Stimulated activated naive CD8-positive, alpha-beta T cell treated with anti-CD3 and anti-CD28 coated beads, Interleukin-15, amount 100 ng/mL, for 72 hours (primary cell): ENCODE measurements at regions not wholly inside any gene's neighbourhood (a gene's known extent, or its start where the extent isn't known, plus 50 kb on each side); places are given as distances from the start of the nearest gene placed in this dataset.
"Not testable (repeated sequence)": the region's sequence is repeated elsewhere in the genome, so short reads cannot be mapped to it uniquely, and the experiment has no call there.

Source experiments
- ATAC-seq: fragments of 150-1000 bp; cut with Tn5 transposase; 2 replicates; pipeline ENCODE4 v1.10.0; 2021; ENCODE audit warnings: mild to moderate bottlenecking, moderate library complexity
- DNase-seq, 2 donors: peaks; one replicate each; pipeline ENCODE4 v3.0.0; 2021 to 2022
- H3K27ac Mint-ChIP-seq, 2 donors: one replicate each; pipeline ENCODE4 v1.8.0; 2022; ENCODE audit warnings: mild to moderate bottlenecking in 2 of 2, mixed read lengths in 2 of 2, moderate library complexity in 2 of 2
- H3K27me3 Mint-ChIP-seq: one replicate; pipeline ENCODE4 v1.8.0; 2022; ENCODE audit warnings: mixed read lengths
- H3K4me1 Mint-ChIP-seq: one replicate; pipeline ENCODE4 v1.8.0; 2022; ENCODE audit warnings: mild to moderate bottlenecking, mixed read lengths
- H3K4me3 Mint-ChIP-seq, 2 donors: one replicate each; pipeline ENCODE4 v1.8.0; 2022; ENCODE audit warnings: mild to moderate bottlenecking in 2 of 2, mixed read lengths in 2 of 2, moderate library complexity in 1 of 2
- H3K9me3 Mint-ChIP-seq, 2 donors: one replicate each; pipeline ENCODE4 v1.8.0; 2022; ENCODE audit warnings: mixed read lengths in 2 of 2

DNA sequence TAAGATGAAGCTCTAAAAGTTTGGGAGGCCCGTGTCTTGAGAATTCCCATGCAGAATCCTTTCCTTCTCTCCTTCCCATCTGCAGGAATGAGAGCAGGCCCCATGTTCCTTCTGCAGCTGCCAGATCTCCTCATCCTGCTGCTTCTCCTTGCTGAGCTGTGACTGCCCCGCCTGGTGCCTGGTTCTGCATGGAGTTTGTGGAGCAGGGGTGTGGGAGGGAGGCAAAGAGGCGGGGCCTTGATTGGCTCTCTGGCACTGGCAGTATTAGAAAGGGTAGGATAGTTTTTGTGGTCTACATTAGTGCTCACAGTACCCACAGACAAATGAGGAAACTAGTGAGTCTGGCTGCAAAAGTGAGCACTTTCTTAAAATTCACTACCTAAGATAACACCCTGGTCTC is 91.1 kb upstream of the CLPB start:
- DNase-seq (no peak), ATAC-seq (no peak)
- Mint-ChIP-seq H3K9me3 (no peaks in the 10 kb centered on the region), H3K4me3 (no peak overlapping the region), H3K27me3 (no peaks in the 10 kb centered on the region), H3K4me1 (peaks cover 13% of the 10 kb centered on the region), H3K27ac (no peak overlapping the region)

DNA sequence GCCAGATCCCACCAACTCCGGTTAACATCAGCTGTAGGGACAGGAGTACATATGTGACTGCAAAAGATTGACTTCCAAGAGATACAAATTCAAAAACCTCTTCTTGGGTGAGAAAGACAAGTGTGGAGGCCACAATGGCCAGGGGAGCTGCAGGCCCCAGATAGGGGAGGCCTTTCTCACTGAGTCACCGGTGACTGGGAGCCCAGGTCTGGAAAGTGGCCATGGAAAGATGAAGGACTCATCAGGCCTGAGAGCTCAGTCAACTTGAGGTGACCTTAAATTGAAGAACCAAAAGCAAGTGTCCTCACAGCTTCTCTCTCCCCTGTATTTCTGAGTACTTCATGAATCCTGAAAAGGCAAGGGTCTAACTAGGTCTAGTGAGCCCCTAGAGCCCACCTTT is 90.4 kb upstream of the CLPB start:
- no peak for DNase-seq
- Mint-ChIP-seq H3K4me1 (peaks cover 21% of the 10 kb centered on the region), H3K4me3 (no peak overlapping the region), H3K27me3 (no peaks in the 10 kb centered on the region), H3K9me3 (no peaks in the 10 kb centered on the region), H3K27ac (no peak overlapping the region)
- ATAC-seq = no peak

GRCh38 chr11:72523991-72524390 is 89.7 kb upstream of the CLPB start:
- H3K27me3 Mint-ChIP-seq = no peaks in the 10 kb centered on the region
- H3K4me3 Mint-ChIP-seq = no peak overlapping the region
- ATAC-seq = no peak
- no peak for DNase-seq
- H3K9me3 Mint-ChIP-seq = no peaks in the 10 kb centered on the region
- peaks cover 27% of the 10 kb centered on the region for H3K4me1 Mint-ChIP-seq
- H3K27ac Mint-ChIP-seq = no peak overlapping the region

DNA sequence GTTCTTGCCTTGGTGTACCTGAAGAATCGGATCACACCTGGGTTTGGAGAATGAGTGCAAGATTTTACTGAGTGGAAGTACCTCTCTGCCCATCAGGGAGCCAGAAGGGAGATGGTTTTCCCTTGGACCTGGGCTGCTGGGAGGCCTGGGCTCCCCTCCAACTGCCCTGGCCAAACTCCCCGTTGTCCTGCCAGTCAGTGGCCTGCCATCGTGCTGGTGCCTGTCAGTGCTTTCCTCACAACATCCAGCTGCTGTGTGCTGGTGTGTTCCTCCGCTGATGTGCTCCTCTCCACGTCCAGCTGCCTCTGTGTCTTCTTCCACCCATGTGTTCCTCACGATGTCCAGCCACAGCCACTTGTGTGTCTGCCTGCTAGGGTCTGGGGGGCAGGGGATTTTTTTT is 87.9 kb upstream of the CLPB start:
- ATAC-seq (no peak), DNase-seq (no peak)
- Mint-ChIP-seq H3K4me1 (peaks cover 27% of the 10 kb centered on the region), H3K4me3 (no peak overlapping the region), H3K27me3 (no peaks in the 10 kb centered on the region), H3K9me3 (no peaks in the 10 kb centered on the region), H3K27ac (no peak overlapping the region)

- Mint-ChIP-seq H3K27me3 (no peaks in the 10 kb centered on the region), H3K4me3 (no peak overlapping the region), H3K4me1 (peaks cover 27% of the 10 kb centered on the region), H3K27ac (no peak overlapping the region), H3K9me3 (no peaks in the 10 kb centered on the region)
- ATAC-seq = no peak
- no peak for DNase-seq
Observed at GRCh38 chr11:72521664-72522063, 87.3 kb upstream of the CLPB start.

DNA sequence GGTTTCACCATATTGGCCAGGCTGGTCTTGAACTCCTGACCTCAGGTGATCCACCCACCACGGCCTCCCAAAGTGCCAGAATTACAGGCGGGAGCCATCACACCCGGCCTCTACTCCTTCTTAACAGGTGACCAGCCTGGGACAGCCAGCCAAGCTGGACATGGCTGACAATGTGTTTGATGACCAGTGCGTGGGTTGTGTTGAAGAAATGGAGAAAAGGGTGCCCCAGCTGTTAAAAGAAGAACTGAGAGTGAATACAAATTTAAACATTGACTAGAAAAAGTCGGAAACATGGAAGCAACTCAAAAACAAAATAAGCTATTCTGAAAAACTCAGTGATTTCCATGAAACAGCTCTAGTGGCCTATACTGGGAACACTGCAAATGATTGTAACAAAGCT is 86.5 kb upstream of the CLPB start:
- no peak for DNase-seq
- no peak for ATAC-seq
- Mint-ChIP-seq H3K4me3 (no peak overlapping the region), H3K4me1 (peaks cover 27% of the 10 kb centered on the region), H3K27ac (no peak overlapping the region), H3K27me3 (no peaks in the 10 kb centered on the region), H3K9me3 (no peaks in the 10 kb centered on the region)

- not testable (repeated sequence) for H3K9me3 Mint-ChIP-seq, H3K27me3 Mint-ChIP-seq
- peak in 1 of 2 donors; percentile 5 for DNase-seq
- Mint-ChIP-seq H3K27ac (peak overlapping the region; percentile 19 to 89), H3K4me3 (peak overlapping the region; percentile 63 to 73), H3K4me1 (peaks cover 27% of the 10 kb centered on the region)
- ATAC-seq = peak; percentile 89
Observed at GRCh38 chr11:72519882-72520281, 85.6 kb upstream of the CLPB start.

DNA sequence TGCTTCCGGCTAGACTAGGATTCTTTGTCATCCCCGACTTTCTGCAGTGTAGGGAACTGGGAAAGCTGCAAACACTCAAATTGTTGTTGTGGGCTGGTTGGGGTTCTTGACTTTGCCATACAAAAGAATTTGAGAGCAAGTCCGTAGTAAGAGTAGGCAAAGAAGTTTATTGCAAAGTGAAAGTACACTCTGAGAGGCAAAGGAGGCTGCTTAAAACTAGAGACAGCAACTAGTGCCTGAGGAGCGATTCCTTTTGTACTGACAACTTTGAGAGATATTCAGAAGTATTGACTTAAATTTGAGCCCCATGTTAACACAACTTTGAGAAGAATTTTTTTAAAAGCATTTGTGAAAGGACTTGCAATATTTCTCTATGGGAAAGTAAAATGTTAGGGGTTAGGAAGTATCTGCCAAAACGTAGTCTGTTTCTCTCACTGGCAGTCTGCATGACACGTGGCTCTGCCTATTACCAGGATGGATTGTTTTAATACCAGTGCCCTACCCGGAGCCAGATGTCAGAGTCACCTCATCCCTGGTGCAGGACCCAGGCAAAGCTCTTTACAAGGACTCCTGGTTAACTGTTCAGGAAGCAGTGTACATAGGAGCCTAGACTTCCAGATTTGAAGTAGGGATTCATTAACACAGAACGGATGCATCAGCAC is 85.0 kb upstream of the CLPB start:
- ATAC-seq = peak; percentile 68
- H3K9me3 Mint-ChIP-seq = no peaks in the 10 kb centered on the region
- DNase-seq = peak in 1 of 2 donors; percentile 7
- H3K27me3 Mint-ChIP-seq = no peaks in the 10 kb centered on the region
- H3K4me1 Mint-ChIP-seq = peaks cover 27% of the 10 kb centered on the region
- H3K27ac Mint-ChIP-seq = peak overlapping the region; percentile 19 to 89
- H3K4me3 Mint-ChIP-seq = peak overlapping the region; percentile 63 to 73

DNA sequence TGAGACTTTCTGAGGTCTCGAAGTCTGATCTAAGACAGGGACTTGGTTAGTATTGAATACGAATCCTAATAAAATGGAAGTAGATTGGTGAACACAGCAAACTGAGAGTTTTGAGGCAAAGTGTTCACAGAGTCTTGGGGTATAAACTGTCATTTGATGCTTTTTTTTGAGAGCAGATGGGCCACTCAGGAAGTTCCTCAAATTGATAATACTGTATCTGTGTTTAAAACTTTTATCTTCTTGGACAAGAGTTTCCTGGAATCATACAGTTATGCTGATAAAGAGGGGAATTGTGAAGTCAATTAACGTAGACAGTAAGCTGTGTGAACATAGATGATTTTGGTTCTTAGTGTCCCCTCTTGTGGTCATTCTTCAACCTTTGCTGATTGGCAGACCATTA is 80.0 kb upstream of the CLPB start:
- Mint-ChIP-seq H3K27me3 (no peaks in the 10 kb centered on the region), H3K27ac (no peak overlapping the region), H3K4me3 (no peak overlapping the region), H3K4me1 (peaks cover 3% of the 10 kb centered on the region), H3K9me3 (peaks cover 16 to 28% of the 10 kb centered on the region in 2 donors)
- ATAC-seq = no peak
- no peak for DNase-seq

- Mint-ChIP-seq H3K27ac (no peak overlapping the region), H3K4me3 (no peak overlapping the region), H3K9me3 (peaks cover 16 to 31% of the 10 kb centered on the region in 2 donors), H3K27me3 (no peaks in the 10 kb centered on the region), H3K4me1 (no peaks in the 10 kb centered on the region)
- ATAC-seq (no peak), DNase-seq (no peak)
Observed at GRCh38 chr11:72513411-72513810, 79.1 kb upstream of the CLPB start.

DNA sequence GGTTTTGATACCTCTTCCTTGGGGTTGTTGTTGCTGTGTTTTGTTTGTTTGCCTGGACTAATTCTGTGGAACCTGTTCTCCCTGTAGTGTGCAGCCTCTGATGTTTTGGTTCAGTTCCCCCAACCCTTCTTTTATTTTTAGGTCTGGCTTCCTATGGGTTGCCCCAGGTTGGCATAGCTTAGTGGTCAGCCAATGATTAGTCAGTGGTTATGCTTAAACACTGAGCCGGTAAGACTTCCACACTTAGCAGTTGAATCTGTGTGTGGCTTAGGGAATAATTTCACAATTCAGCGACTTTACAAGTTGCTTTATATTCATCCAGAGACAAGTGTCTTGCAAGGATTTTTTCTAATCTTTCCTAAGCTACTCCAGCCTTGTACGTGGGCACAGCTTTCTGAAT is 78.6 kb upstream of the CLPB start:
- H3K27me3 Mint-ChIP-seq = no peaks in the 10 kb centered on the region
- H3K9me3 Mint-ChIP-seq = peaks cover 16 to 35% of the 10 kb centered on the region in 2 donors
- ATAC-seq (no peak), DNase-seq (no peak)
- no peaks in the 10 kb centered on the region for H3K4me1 Mint-ChIP-seq
- H3K4me3 Mint-ChIP-seq = no peak overlapping the region
- H3K27ac Mint-ChIP-seq = no peak overlapping the region

- DNase-seq = no peak
- no peak for ATAC-seq
- Mint-ChIP-seq H3K27me3 (no peaks in the 10 kb centered on the region), H3K27ac (no peak overlapping the region), H3K9me3 (peaks cover 16 to 45% of the 10 kb centered on the region in 2 donors), H3K4me1 (no peaks in the 10 kb centered on the region), H3K4me3 (no peak overlapping the region)
Observed at GRCh38 chr11:72511393-72512047, 77.2 kb upstream of the CLPB start.

- DNase-seq (no peak), ATAC-seq (no peak)
- Mint-ChIP-seq H3K27ac (no peak overlapping the region), H3K9me3 (peaks cover 13 to 50% of the 10 kb centered on the region in 2 donors), H3K4me1 (no peaks in the 10 kb centered on the region), H3K27me3 (peaks cover 25% of the 10 kb centered on the region), H3K4me3 (no peak overlapping the region)
Observed at GRCh38 chr11:72507050-72507449, 72.7 kb upstream of the CLPB start.

DNA sequence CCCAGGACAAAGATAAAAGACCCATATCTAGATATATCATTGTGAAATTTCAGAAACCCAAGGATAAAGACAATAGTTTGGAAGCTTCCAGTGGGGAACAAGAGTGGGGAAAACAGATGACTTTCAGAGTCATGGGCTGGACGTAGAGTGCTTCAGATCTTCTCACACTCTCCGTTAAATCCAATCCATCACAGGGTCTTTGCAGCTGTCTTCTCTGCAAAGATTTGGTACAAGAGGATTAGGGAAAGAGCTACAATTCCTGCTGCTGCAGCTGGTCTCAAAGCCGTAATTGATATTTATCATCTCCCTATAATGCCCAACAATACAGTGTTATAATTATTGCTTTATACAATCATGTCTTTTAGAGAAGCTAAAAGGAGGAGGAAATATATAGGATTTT is 63.4 kb upstream of the CLPB start:
- no peak for DNase-seq
- no peak overlapping the region for H3K4me3 Mint-ChIP-seq
- H3K27me3 Mint-ChIP-seq = no peaks in the 10 kb centered on the region
- peaks cover 8% of the 10 kb centered on the region for H3K4me1 Mint-ChIP-seq
- peaks cover 9 to 12% of the 10 kb centered on the region in 2 donors for H3K9me3 Mint-ChIP-seq
- no peak for ATAC-seq
- H3K27ac Mint-ChIP-seq = no peak overlapping the region

GRCh38 chr11:72494109-72494429 is 59.7 kb upstream of the CLPB start:
- peaks cover 8% of the 10 kb centered on the region for H3K4me1 Mint-ChIP-seq
- H3K27me3 Mint-ChIP-seq = no peaks in the 10 kb centered on the region
- H3K27ac Mint-ChIP-seq = no peak overlapping the region
- no peak for DNase-seq
- no peak overlapping the region for H3K4me3 Mint-ChIP-seq
- ATAC-seq = no peak
- H3K9me3 Mint-ChIP-seq = peaks cover 0 to 4% of the 10 kb centered on the region in 2 donors

DNA sequence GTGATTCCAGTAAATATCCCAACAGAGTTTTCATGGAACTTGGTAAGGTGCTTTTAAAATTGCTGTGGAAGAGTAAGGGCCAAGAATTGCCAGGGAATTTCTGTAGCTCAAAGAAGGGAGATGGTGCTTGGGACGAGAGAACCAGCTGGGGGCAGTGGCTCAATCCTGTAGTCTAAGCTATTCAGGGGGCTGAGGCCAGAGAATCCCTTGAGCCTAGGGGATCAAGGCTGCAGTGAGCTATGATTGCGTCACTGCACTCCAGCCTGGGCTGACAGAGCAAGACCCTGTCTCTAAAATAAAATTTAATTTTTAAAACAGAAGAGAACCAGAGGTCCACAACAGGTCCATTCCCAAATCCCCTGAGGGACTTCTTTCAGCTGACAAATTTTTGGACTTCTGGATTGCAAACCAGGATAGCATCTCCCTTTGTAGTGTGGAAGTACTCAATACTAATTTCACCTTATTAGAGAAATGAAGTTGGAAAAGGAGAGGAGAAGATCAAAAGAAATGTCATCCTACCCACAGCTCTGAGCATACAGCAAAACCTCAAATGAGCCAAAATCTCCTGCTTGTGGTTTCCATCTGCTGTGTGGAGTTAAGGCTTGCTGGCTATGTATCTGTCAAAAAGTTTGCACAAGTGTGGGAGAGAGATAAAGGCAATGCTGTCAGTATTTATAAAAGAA is 59.2 kb upstream of the CLPB start:
- H3K27me3 Mint-ChIP-seq = no peaks in the 10 kb centered on the region
- ATAC-seq (no peak), DNase-seq (no peak)
- H3K4me1 Mint-ChIP-seq = peaks cover 8% of the 10 kb centered on the region
- no peaks in the 10 kb centered on the region for H3K9me3 Mint-ChIP-seq
- H3K27ac Mint-ChIP-seq = no peak overlapping the region
- H3K4me3 Mint-ChIP-seq = no peak overlapping the region
